GM12872 (cell line): ENCODE measurements at regions not wholly inside any gene's neighbourhood (a gene's known extent, or its start where the extent isn't known, plus 50 kb on each side); places are given as distances from the start of the nearest gene placed in this dataset.

Experiments
- CTCF ChIP-seq: IDR thresholded peaks from 3 replicates; pipeline ENCODE4 v1.5.1; 2011; ENCODE audit warnings: low read depth, mild to moderate bottlenecking, low read length, moderate library complexity; ENCODE audit not compliant: insufficient read depth

GRCh38 chr6:40871424-40871823, 167.6 kb downstream of the UNC5CL start:
- TF ChIP-seq CTCF = no peak

GRCh38 chr6:40860443-40860842, 178.6 kb downstream of the UNC5CL start:
- TF ChIP-seq CTCF = no peak

GRCh38 chr6:40856271-40856670, 182.8 kb downstream of the UNC5CL start:
- TF ChIP-seq CTCF = no peak

GRCh38 chr6:40855168-40855880, 183.7 kb downstream of the UNC5CL start:
- TF ChIP-seq CTCF = no peak

- TF ChIP-seq CTCF = no peak
Observed at GRCh38 chr6:40854592-40854991, 184.4 kb downstream of the UNC5CL start.

- peak; percentile 69; the same call in 2 of the 3 replicates for TF ChIP-seq CTCF
Observed at GRCh38 chr6:40852779-40853373, 186.1 kb downstream of the UNC5CL start.

- TF ChIP-seq CTCF = no peak
Observed at GRCh38 chr6:40849546-40849945, 189.5 kb downstream of the UNC5CL start.
